RWPE2 (cell line): ENCODE measurements at regions not wholly inside any gene's neighbourhood (a gene's known extent, or its start where the extent isn't known, plus 50 kb on each side); places are given as distances from the start of the nearest gene placed in this dataset.

Experiments used
- ATAC-seq: fragments of 200-7000 bp; cut with Tn5 transposase; 3 replicates; pipeline ENCODE4 v1.9.1; 2021; ENCODE audit warnings: low read depth
- DNase-seq: peaks from one replicate; pipeline ENCODE4 v3.0.0-alpha.2; 2020; ENCODE audit warnings: low spot score
- H3K27ac ChIP-seq: fragments of 450-650 bp; 2 replicates; pipeline ENCODE4 v1.5.1; 2017; ENCODE audit warnings: mild to moderate bottlenecking; ENCODE audit not compliant: poor library complexity, severe bottlenecking
- H3K27me3 ChIP-seq: fragments of 250-450 bp; sonication (Bioruptor Pico); 2 replicates; pipeline ENCODE4 v1.5.1; 2021; ENCODE audit warnings: mild to moderate bottlenecking, moderate library complexity; ENCODE audit not compliant: insufficient read depth, poor library complexity, severe bottlenecking
- H3K36me3 ChIP-seq: fragments of 250-450 bp; sonication (Bioruptor Pico); 2 replicates; pipeline ENCODE4 v1.5.1; 2020; ENCODE audit warnings: low read depth, mild to moderate bottlenecking, moderate library complexity
- H3K4me1 ChIP-seq: fragments of 250-450 bp; sonication (Bioruptor Pico); 2 replicates; pipeline ENCODE4 v1.5.1; 2021; ENCODE audit warnings: mild to moderate bottlenecking, moderate library complexity; ENCODE audit not compliant: insufficient read depth, poor library complexity, severe bottlenecking
- H3K4me3 ChIP-seq: fragments of 250-450 bp; sonication (Bioruptor Pico); 2 replicates; pipeline ENCODE4 v1.5.1; 2021; ENCODE audit warnings: mild to moderate bottlenecking, moderate library complexity; ENCODE audit not compliant: severe bottlenecking
- H3K9me3 ChIP-seq: fragments of 250-450 bp; sonication (Bioruptor Pico); 2 replicates; pipeline ENCODE4 v1.5.1; 2021; ENCODE audit warnings: mild to moderate bottlenecking, moderate library complexity; ENCODE audit not compliant: severe bottlenecking
- TF ChIP-seq, protein P1 (sequence below): fragments of 450-650 bp; IDR thresholded peaks from one replicate; pipeline ENCODE4 v1.5.1; 2017; ENCODE audit warnings: mild to moderate bottlenecking, moderate library complexity; ENCODE audit not compliant: poor library complexity, severe bottlenecking

DNA sequence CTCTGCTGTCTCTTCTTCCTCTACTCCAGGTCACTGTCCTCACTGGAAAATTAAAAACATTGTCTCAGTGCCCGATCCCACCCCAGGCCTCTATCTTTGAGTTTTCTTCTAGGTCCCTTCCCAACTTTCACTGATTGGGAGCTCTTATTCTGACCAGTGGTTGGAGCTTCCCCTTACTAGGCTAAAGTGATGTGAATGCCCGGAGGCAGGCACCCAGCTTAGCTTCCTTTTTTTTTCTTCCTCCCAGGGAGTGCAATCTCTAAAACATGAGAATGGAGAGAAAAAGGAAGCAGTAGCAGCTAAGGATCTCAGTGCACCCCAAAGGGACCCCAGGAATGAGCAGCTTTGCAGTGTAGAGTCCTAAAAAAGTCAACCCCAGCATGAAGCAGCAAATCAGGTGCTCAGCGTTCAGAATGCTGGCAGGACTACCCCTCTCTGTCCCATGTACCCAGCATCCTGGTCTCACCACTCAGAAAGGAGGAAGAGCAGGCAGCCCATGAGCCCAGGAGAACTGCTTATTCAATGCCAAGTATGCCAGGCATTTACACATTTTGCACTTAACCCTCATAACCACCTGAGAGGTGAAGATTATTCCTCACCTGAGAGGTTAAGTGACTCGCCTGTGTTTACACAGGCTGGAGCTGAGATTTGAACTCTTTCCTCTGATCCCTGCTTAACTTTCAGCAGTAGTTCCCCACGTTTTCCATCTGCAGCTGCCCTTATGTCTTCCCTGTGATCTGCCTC, 146.2 kb upstream of the PWP1 start:
- no peaks in the 10 kb centered on the region for H3K36me3 ChIP-seq
- peak; percentile 27; the same call in 1 of the 3 replicates for ATAC-seq
- no peak for DNase-seq
- TF ChIP-seq, protein P1, sequence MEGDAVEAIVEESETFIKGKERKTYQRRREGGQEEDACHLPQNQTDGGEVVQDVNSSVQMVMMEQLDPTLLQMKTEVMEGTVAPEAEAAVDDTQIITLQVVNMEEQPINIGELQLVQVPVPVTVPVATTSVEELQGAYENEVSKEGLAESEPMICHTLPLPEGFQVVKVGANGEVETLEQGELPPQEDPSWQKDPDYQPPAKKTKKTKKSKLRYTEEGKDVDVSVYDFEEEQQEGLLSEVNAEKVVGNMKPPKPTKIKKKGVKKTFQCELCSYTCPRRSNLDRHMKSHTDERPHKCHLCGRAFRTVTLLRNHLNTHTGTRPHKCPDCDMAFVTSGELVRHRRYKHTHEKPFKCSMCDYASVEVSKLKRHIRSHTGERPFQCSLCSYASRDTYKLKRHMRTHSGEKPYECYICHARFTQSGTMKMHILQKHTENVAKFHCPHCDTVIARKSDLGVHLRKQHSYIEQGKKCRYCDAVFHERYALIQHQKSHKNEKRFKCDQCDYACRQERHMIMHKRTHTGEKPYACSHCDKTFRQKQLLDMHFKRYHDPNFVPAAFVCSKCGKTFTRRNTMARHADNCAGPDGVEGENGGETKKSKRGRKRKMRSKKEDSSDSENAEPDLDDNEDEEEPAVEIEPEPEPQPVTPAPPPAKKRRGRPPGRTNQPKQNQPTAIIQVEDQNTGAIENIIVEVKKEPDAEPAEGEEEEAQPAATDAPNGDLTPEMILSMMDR, result no peak
- no peaks in the 10 kb centered on the region for H3K4me1 ChIP-seq
- no peaks in the 10 kb centered on the region for H3K9me3 ChIP-seq
- H3K27ac ChIP-seq, result no peak overlapping the region
- H3K4me3 ChIP-seq, result no peak overlapping the region
- H3K27me3 ChIP-seq, result no peaks in the 10 kb centered on the region

DNA sequence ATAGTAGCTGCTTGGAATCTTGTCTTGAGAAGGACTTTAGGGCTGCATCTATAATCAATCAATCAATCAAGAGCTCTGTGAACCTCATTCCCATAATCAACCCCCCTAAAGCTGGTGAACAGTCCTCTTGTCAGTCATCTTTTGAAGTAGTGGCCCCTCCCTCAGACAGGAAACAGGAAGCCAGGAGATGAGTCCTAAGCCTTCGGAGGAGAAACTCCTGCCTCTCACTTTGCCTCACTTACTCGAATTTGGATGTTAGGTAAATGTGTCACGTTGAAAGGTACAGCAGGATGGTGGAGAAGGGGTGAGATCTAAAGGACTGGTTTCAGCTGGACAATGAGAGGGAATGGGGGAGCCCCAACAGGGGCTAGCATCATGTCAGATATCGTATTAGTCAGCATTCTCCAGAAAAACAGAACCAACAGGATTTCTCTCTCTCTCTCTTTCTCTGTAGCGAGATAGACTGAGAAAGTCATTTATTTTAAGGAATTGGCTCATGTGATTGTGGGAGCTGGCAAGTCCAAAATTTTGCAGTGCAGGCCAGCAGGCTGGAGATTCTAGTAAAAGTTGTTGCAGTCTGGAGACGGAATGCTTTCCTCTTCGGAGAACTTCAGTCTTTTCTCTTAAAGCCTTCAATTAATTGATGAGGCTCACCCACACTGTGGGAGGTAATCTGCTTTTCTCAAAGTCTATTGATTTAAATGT, 144.4 kb upstream of the PWP1 start:
- H3K27ac ChIP-seq, result no peak overlapping the region
- DNase-seq (no peak), ATAC-seq (no peak)
- no peaks in the 10 kb centered on the region for H3K4me1 ChIP-seq
- TF ChIP-seq, protein P1, result no peak
- H3K36me3 ChIP-seq, result no peaks in the 10 kb centered on the region
- H3K4me3 ChIP-seq, result no peak overlapping the region
- no peaks in the 10 kb centered on the region for H3K9me3 ChIP-seq
- H3K27me3 ChIP-seq, result no peaks in the 10 kb centered on the region

DNA sequence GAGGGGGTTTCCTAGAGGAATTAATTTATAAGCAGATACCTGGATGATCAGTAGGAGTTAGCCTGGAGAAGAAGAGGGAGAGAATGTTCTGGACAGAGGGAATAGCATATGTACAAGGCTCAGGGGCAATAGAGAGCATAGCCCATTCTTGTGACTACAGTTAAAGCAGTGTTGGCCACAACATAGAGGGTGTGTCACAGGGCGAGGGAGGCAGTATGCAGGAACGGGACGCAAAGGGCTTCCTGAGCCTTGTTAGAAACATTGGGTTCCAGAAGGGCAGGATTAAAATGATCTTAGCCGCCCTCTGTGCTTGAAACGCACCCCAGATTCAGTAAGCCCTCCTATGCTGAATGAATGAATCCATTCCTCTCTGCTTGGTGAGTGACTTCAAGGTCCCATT, 142.2 kb upstream of the PWP1 start:
- TF ChIP-seq, protein P1, result no peak
- no peak overlapping the region for H3K4me3 ChIP-seq

DNA sequence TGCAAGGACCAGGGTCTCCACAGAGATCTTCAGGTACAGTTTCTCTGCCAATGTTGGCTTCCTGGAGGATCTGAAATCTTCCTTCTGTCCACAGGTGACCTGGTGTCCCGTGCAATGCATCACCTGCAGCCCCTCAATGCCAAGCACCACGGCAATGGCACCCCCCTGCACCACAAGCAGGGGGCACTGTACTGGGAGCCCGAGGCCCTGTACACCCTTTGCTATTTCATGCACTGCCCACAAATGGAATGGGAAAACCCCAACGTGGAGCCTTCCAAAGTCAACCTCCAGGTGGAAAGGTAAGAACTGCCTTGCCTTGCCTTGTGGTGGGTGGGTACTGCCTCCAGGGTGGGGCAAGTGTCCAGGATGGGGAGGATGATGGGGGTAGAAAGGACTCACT, 141.8 kb upstream of the PWP1 start:
- ATAC-seq, result no peak
- no peak for DNase-seq
- TF ChIP-seq, protein P1, result no peak
- Histone ChIP-seq H3K4me3 (no peak overlapping the region), H3K36me3 (no peaks in the 10 kb centered on the region), H3K27me3 (no peaks in the 10 kb centered on the region), H3K4me1 (no peaks in the 10 kb centered on the region), H3K27ac (no peak overlapping the region), H3K9me3 (no peaks in the 10 kb centered on the region)

More for the DNA sequence above, 142.2 kb upstream of the PWP1 start:
- Histone ChIP-seq H3K4me1 (no peaks in the 10 kb centered on the region), H3K9me3 (no peaks in the 10 kb centered on the region), H3K27ac (no peak overlapping the region), H3K27me3 (no peaks in the 10 kb centered on the region), H3K36me3 (no peaks in the 10 kb centered on the region)
- DNase-seq (no peak), ATAC-seq (no peak)

DNA sequence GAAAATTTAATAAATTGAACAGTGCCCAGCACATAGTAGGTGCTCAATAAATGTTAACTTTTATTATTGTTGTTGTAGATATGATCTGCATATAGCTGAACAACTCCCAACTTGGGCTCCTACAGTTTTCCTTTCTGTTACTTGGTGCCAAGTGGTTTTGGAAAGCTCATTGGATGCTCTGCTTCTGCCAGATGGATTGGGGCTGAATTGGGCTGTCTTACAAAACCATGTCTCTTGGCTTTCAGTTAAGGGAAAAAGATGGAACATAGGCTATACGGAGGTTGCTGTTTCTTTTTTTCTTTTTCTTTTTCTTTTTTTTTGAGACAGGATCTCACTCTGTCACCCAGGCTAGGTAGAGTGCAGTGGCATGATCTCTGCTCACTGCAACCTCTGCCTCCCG, 140.7 kb upstream of the PWP1 start:
- ATAC-seq, result no peak
- no peak for DNase-seq
- H3K4me3 ChIP-seq, result no peak overlapping the region
- H3K27ac ChIP-seq, result no peak overlapping the region
- H3K27me3 ChIP-seq, result no peaks in the 10 kb centered on the region
- H3K36me3 ChIP-seq, result no peaks in the 10 kb centered on the region
- no peaks in the 10 kb centered on the region for H3K4me1 ChIP-seq
- H3K9me3 ChIP-seq, result no peaks in the 10 kb centered on the region
- TF ChIP-seq, protein P1, result no peak
